DND-41 (cell line): ENCODE measurements at regions not wholly inside any gene's neighbourhood (a gene's known extent, or its start where the extent isn't known, plus 50 kb on each side); places are given as distances from the start of the nearest gene placed in this dataset.

Experiments used
- ATAC-seq: fragments of 200-7000 bp; cut with Tn5 transposase; 3 replicates; pipeline ENCODE4 v1.9.1; 2021; ENCODE audit warnings: low read depth; ENCODE audit not compliant: insufficient read depth
- DNase-seq: peaks from one replicate; pipeline ENCODE4 v3.0.0-alpha.2; 2020
- H2AFZ ChIP-seq: 2 replicates; pipeline ENCODE4 v1.6.0; 2012; ENCODE audit warnings: low read depth, low read length
- H3K27ac ChIP-seq: 2 replicates; pipeline ENCODE4 v1.5.1; 2012; ENCODE audit warnings: low read length, inconsistent platforms
- H3K27me3 ChIP-seq: fragments of 200-600 bp; sonication (generic); 2 replicates; pipeline ENCODE4 v1.6.0; 2012; ENCODE audit warnings: low read length, mild to moderate bottlenecking, inconsistent platforms; ENCODE audit not compliant: insufficient read depth, poor library complexity
- H3K36me3 ChIP-seq: 2 replicates; pipeline ENCODE4 v1.5.1; 2012; ENCODE audit warnings: low read length, inconsistent platforms; ENCODE audit not compliant: insufficient read depth
- H3K4me1 ChIP-seq: 2 replicates; pipeline ENCODE4 v1.5.1; 2012; ENCODE audit warnings: mild to moderate bottlenecking, low read length; ENCODE audit not compliant: insufficient read depth
- H3K4me2 ChIP-seq: 2 replicates; pipeline ENCODE4 v1.6.0; 2012; ENCODE audit warnings: mild to moderate bottlenecking, moderate library complexity, low read length, inconsistent platforms; ENCODE audit not compliant: insufficient read depth
- H3K4me3 ChIP-seq, 2 experiments: fragments of 200-600 bp in 1 of 2; shearing (Covaris generic) in 1 of 2; 2 replicates each; pipeline ENCODE4 v1.5.1; 2012 to 2016; ENCODE audit warnings: inconsistent platforms in 2 of 2, low read length in 2 of 2, mild to moderate bottlenecking in 2 of 2, low read depth in 1 of 2, moderate library complexity in 1 of 2
- H3K79me2 ChIP-seq: 2 replicates; pipeline ENCODE4 v1.6.0; 2012; ENCODE audit warnings: low read length, inconsistent platforms; ENCODE audit not compliant: insufficient read depth
- H3K9ac ChIP-seq: 2 replicates; pipeline ENCODE4 v1.6.0; 2012; ENCODE audit warnings: low read depth, mild to moderate bottlenecking, inconsistent platforms, low read length, moderate library complexity
- H3K9me3 ChIP-seq: 2 replicates; pipeline ENCODE4 v1.5.1; 2012; ENCODE audit warnings: low read length, moderate library complexity, mild to moderate bottlenecking, inconsistent platforms; ENCODE audit not compliant: insufficient read depth, severe bottlenecking
- H4K20me1 ChIP-seq: 2 replicates; pipeline ENCODE4 v1.6.0; 2012; ENCODE audit warnings: low read length; ENCODE audit not compliant: insufficient read depth
- CTCF ChIP-seq: IDR thresholded peaks from 2 replicates; pipeline ENCODE4 v1.5.1; 2012; ENCODE audit warnings: borderline replicate concordance, low read length, moderate library complexity, mild to moderate bottlenecking; ENCODE audit not compliant: poor library complexity, severe bottlenecking; ENCODE audit errors: extremely low read depth
- EZH2 ChIP-seq: IDR thresholded peaks from 3 replicates; pipeline ENCODE4 v1.6.1; 2012; ENCODE audit warnings: borderline replicate concordance, low read depth, mild to moderate bottlenecking, moderate library complexity, low read length, inconsistent platforms; ENCODE audit not compliant: severe bottlenecking

DNA sequence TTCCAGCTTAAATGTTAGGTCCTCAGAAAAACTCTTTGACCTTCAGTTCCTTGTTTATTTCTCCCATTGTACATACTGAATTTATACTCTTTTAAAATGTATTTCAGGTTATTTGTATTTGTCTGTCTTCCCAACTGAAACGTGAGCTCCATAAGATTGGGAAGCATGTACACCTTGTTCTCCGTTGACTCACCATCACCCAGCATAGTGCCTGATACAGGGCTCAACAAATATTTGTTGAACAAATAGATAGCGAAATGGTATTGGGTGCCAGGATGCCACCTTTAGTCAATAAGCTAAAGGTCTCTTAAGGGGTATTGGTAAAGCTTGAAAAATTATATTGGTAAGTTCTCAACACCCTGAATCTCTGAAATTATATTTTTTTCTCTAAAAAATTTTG is 1841.3 kb upstream of the CELF4 start:
- Histone ChIP-seq H3K9me3 (no peaks in the 10 kb centered on the region), H3K27me3 (no peaks in the 10 kb centered on the region), H3K9ac (no peak overlapping the region), H3K4me3 (no peak overlapping the region), H3K4me1 (no peaks in the 10 kb centered on the region), H3K79me2 (no peaks in the 10 kb centered on the region), H2AFZ (no peak overlapping the region), H3K36me3 (no peaks in the 10 kb centered on the region), H4K20me1 (no peaks in the 10 kb centered on the region), H3K27ac (no peak overlapping the region), H3K4me2 (no peak overlapping the region)
- DNase-seq: no peak
- TF ChIP-seq CTCF (no peak), EZH2 (no peak)
- no peak for ATAC-seq

DNA sequence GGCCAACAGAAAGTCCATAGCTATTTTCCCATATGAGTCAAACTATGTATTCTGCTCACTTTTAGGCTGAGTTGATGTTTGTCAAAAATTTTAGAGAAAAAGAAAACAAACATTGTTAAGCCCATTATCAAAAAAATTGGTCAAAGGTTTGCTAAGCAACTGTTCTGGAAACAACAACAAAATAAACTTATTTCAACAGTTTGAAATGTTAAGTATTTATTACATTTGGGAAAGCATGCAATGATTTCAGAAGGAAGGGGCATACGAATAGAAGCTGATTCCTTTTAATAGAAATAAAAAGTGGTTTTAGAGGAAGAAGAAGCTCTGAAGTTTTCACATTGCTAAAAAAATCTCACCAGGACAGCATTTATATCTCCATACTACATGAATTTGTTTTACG is 1837.5 kb upstream of the CELF4 start:
- Histone ChIP-seq H3K36me3 (no peaks in the 10 kb centered on the region), H3K9me3 (no peaks in the 10 kb centered on the region), H2AFZ (no peak overlapping the region), H4K20me1 (no peaks in the 10 kb centered on the region), H3K27me3 (no peaks in the 10 kb centered on the region), H3K79me2 (no peaks in the 10 kb centered on the region), H3K27ac (no peak overlapping the region), H3K4me3 (no peak overlapping the region), H3K9ac (no peak overlapping the region), H3K4me2 (no peak overlapping the region), H3K4me1 (no peaks in the 10 kb centered on the region)
- no peak for ATAC-seq
- TF ChIP-seq CTCF (no peak), EZH2 (no peak)
- no peak for DNase-seq

GRCh38 chr18:39399662-39400061 is 1834.1 kb upstream of the CELF4 start:
- no peaks in the 10 kb centered on the region for H4K20me1 ChIP-seq

More at GRCh38 chr18:39399662-39400061, 1834.1 kb upstream of the CELF4 start:
- H3K27ac ChIP-seq: no peak overlapping the region
- H3K9me3 ChIP-seq: no peaks in the 10 kb centered on the region
- no peak overlapping the region for H3K4me2 ChIP-seq
- H3K4me3 ChIP-seq: no peak overlapping the region
- no peaks in the 10 kb centered on the region for H3K27me3 ChIP-seq
- no peaks in the 10 kb centered on the region for H3K79me2 ChIP-seq
- H3K4me1 ChIP-seq: no peaks in the 10 kb centered on the region
- no peak overlapping the region for H3K9ac ChIP-seq
- DNase-seq (no peak), ATAC-seq (no peak)
- H3K36me3 ChIP-seq: no peaks in the 10 kb centered on the region
- TF ChIP-seq CTCF: no peak
- H2AFZ ChIP-seq: no peak overlapping the region
